HEK293T (cell line): ENCODE measurements at regions not wholly inside any gene's neighbourhood (a gene's known extent, or its start where the extent isn't known, plus 50 kb on each side); places are given as distances from the start of the nearest gene placed in this dataset.

ENCODE experiments used
- CTCF ChIA-PET: fragments of 350-600 bp; formaldehyde crosslinking; extraction: SDS; loops from one replicate; lab custom pipeline; 2021; ENCODE audit warnings: antibody characterized with exemption, inconsistent platforms; lab: Yijun Ruan, JAX
- POLR2A ChIA-PET: fragments of 350-600 bp; formaldehyde crosslinking; extraction: SDS; loops from one replicate; lab custom pipeline; 2020; ENCODE audit warnings: antibody characterized with exemption, inconsistent platforms; lab: Yijun Ruan, JAX
- DNase-seq: peaks from one replicate; pipeline ENCODE4 v3.0.0; 2012; ENCODE audit warnings: mixed read lengths; ENCODE audit errors: extremely low spot score
- ARNT ChIP-seq: fragments of 450-650 bp; IDR thresholded peaks from 2 replicates; pipeline ENCODE4 v1.6.1; 2017; ENCODE audit warnings: mild to moderate bottlenecking
- BHLHE40 ChIP-seq: fragments of 450-650 bp; IDR thresholded peaks from 2 replicates; pipeline ENCODE4 v1.6.1; 2016; ENCODE audit warnings: mild to moderate bottlenecking, moderate library complexity, borderline replicate concordance
- CTBP1 ChIP-seq: fragments of 450-650 bp; IDR thresholded peaks from 2 replicates; pipeline ENCODE4 v1.6.1; 2016; ENCODE audit warnings: borderline replicate concordance
- ELF4 ChIP-seq: fragments of 450-650 bp; IDR thresholded peaks from 2 replicates; pipeline ENCODE4 v1.6.1; 2017; ENCODE audit warnings: antibody characterized with exemption
- FOXA1 ChIP-seq: fragments of 450-650 bp; IDR thresholded peaks from 2 replicates; pipeline ENCODE4 v1.6.1; 2016; ENCODE audit warnings: mild to moderate bottlenecking
- FOXK2 ChIP-seq: fragments of 450-650 bp; IDR thresholded peaks from 2 replicates; pipeline ENCODE4 v1.6.1; 2016; ENCODE audit warnings: mild to moderate bottlenecking
- FOXM1 ChIP-seq: fragments of 450-650 bp; IDR thresholded peaks from 2 replicates; pipeline ENCODE4 v1.6.1; 2017; ENCODE audit warnings: mild to moderate bottlenecking, borderline replicate concordance
- HDGF ChIP-seq: fragments of 450-650 bp; IDR thresholded peaks from 2 replicates; pipeline ENCODE4 v1.6.1; 2017; ENCODE audit warnings: antibody characterized with exemption, borderline replicate concordance
- L3MBTL2 ChIP-seq: fragments of 450-650 bp; conservative IDR thresholded peaks from 2 replicates; pipeline ENCODE4 v1.6.1; 2016; ENCODE audit warnings: mild to moderate bottlenecking
- LEF1 ChIP-seq: fragments of 450-650 bp; IDR thresholded peaks from 2 replicates; pipeline ENCODE4 v1.6.1; 2017; ENCODE audit warnings: mild to moderate bottlenecking, borderline replicate concordance
- NFRKB ChIP-seq: fragments of 450-650 bp; IDR thresholded peaks from 2 replicates; pipeline ENCODE4 v1.6.1; 2016; ENCODE audit warnings: mild to moderate bottlenecking, moderate library complexity
- SP1 ChIP-seq: fragments of 450-650 bp; IDR thresholded peaks from 2 replicates; pipeline ENCODE4 v1.6.1; 2017
- SUZ12 ChIP-seq: fragments of 450-650 bp; IDR thresholded peaks from 2 replicates; pipeline ENCODE4 v1.6.1; 2016; ENCODE audit warnings: mild to moderate bottlenecking
- TARDBP ChIP-seq: fragments of 450-650 bp; IDR thresholded peaks from 2 replicates; pipeline ENCODE4 v1.6.1; 2016
- ZNF384 ChIP-seq: fragments of 450-650 bp; IDR thresholded peaks from 2 replicates; pipeline ENCODE4 v1.6.1; 2016
- TF ChIP-seq, protein P1 (sequence below): fragments of 450-650 bp; IDR thresholded peaks from 2 replicates; pipeline ENCODE4 v1.6.1; 2016

DNA sequence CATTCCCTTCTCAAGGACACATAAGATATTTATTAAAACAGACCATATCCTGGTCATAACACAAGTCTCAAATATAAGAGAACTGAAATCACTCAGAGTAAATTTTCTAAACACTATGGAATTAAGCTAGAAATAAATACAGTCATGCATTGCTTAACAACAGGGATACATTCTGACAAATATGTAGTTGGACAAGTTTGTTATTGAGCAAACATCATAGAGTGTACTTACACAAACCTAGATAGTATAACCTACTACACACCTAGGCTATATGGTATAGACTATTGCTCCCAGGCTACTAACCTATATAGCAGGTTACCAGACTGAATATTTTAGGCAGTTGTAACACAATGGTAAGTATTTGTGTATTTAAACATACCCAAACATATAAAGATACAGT lies 104.0 kb downstream of the MIS18A start:
- CTCF ChIA-PET = no interaction called here
- TF ChIP-seq L3MBTL2 = no peak
- TF ChIP-seq BHLHE40 = no peak
- DNase-seq = no peak
- POLR2A ChIA-PET = no interaction called here

DNA sequence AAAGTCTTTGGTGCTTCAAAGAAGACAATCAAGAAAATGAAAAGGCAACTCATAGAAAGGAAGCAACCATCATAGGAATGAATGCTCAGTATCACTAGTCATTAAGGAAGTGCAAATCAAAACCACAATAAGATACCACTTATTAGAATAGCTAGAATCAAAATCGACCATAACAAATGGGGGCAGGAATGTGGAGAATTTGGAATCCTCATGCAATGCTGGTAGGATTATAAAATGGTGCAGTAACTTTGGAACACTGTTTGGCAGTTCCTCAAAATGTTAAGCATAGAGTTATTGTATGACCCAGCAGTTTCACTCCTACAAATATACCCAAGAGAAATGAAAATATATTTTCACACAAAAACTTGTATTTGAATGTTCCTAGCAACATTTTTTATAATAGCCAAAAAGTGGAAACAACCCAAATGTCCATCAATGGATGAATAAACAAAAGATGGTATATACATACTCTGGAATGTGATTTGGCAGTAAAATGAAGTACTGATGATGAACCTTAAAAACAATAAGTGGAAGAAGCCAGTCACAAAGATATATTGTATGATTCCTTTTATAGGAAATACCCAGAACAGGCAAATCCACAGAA lies 105.6 kb downstream of the MIS18A start:
- TF ChIP-seq FOXM1 (no peak), TARDBP (no peak), FOXA1 (no peak), ARNT (no peak), LEF1 (no peak), HDGF (no peak), CTBP1 (no peak), ELF4 (no peak), FOXK2 (no peak), SUZ12 (no peak), ZNF384 (no peak)
- ChIA-PET CTCF (no interaction called here), POLR2A (no interaction called here)
- no peak for DNase-seq

DNA sequence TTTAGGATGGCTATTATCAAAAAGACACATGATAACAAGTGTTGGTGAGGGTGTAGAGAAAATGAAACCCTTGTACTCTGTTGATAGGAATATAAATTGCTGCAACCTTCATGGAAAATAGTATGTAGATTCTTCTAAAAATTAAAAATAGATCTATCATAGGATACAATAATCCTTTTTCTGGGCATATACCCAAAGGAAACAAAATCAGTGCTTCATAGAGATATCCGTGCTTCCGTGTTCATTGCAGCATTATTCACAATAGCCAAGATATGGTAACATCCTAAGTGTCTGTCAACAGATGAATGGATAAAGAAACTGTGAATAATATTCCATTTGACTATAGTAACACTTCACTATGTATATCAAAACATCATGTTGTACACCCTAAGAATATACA lies 106.7 kb downstream of the MIS18A start:
- DNase-seq = no peak
- TF ChIP-seq HDGF (no peak), CTBP1 (no peak), ARNT (no peak), L3MBTL2 (no peak), SP1 (no peak), FOXM1 (no peak), NFRKB (no peak), ELF4 (no peak), TARDBP (no peak), FOXA1 (no peak)
- CTCF ChIA-PET = no interaction called here
- POLR2A ChIA-PET = no interaction called here

DNA sequence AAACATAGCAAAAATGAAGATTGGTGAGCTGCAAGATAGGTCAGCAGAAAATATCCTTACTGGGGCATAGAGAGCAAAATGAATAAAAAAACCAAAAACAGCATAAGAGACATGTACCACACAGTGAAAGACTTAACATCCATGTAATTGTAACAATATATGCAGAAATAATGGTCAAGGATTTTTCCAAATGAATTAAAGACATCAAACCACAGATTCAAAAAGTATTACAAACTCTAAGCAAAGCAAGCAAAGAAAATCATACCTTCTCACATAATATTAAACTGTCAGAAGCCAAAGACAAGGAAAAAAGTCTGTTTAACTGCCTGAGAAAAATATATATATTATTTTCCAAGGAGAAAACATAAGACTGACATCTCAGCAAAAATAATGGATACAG lies 111.3 kb downstream of the MIS18A start:
- DNase-seq = no peak
- ChIA-PET CTCF (no interaction called here), POLR2A (no interaction called here)
- no peak for TF ChIP-seq CTBP1
- no peak for TF ChIP-seq BHLHE40
- TF ChIP-seq SP1 = no peak
- TF ChIP-seq ARNT = no peak
- no peak for TF ChIP-seq TARDBP
- TF ChIP-seq SUZ12 = no peak
- no peak for TF ChIP-seq L3MBTL2
- TF ChIP-seq FOXA1 = no peak
- TF ChIP-seq FOXM1 = no peak
- no peak for TF ChIP-seq HDGF
- TF ChIP-seq FOXK2 = no peak
- TF ChIP-seq, protein P1, sequence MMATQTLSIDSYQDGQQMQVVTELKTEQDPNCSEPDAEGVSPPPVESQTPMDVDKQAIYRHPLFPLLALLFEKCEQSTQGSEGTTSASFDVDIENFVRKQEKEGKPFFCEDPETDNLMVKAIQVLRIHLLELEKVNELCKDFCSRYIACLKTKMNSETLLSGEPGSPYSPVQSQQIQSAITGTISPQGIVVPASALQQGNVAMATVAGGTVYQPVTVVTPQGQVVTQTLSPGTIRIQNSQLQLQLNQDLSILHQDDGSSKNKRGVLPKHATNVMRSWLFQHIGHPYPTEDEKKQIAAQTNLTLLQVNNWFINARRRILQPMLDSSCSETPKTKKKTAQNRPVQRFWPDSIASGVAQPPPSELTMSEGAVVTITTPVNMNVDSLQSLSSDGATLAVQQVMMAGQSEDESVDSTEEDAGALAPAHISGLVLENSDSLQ = no peak

DNA sequence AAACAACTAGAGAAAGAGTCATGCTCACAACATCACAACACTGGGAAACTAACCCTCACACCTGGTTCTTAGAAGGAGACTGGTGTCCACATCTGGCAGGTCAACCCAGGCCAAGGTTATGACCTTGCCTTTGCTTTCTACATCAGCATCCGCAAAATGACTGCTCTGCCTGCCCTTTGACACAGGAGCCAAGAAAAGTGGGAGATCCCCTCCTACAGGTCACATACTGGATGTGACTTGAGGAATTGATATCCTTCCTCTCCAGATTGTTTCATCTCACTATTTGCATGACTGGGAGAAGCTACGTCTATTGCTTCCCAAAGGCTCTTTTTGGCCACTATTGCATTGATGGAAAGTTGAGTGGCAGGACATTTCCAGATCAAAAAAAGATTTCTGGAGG lies 115.5 kb downstream of the MIS18A start:
- no peak for DNase-seq
- CTCF ChIA-PET = interaction anchor here (1.0 kb wide), 1 partner anchor 298 kb away, joined by 3 read pairs; no protein-coding TSS in a partner anchor
- TF ChIP-seq ARNT = no peak
- no peak for TF ChIP-seq CTBP1
- POLR2A ChIA-PET = no interaction called here

DNA sequence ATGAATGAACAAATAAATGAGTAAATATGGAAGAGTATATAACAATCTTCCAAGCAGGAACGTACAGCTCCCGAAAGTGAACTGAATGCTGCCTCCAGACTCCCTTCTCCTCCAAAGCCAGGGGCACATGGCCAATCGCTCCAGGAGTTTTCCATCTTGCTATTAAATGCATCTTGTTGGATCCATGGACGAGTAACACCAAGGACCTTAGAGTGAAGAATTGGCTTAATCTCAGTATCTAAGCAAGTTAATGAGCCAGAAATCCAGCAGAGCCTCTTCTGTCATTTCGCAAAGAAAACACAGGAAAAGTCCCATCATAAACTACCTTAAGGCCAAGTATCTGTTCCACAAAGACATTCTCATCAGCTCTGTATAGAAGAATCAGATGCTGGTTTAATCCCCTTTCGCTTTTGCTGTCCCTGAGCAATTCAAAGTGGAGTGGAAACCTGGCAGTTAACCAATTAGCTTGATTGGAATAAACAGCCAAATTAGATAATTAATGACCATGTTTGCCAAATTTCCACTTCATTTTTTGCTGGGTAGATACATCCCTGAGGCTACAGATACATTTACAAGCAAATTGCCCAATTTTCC lies 116.0 kb downstream of the MIS18A start:
- TF ChIP-seq L3MBTL2 (no peak), SUZ12 (no peak), FOXM1 (no peak), CTBP1 (no peak), HDGF (no peak), ZNF384 (no peak), ARNT (no peak), NFRKB (no peak), SP1 (no peak), FOXK2 (no peak), TARDBP (no peak), ELF4 (no peak), FOXA1 (no peak), LEF1 (no peak)
- DNase-seq = no peak
- CTCF ChIA-PET = interaction anchor here (1.0 kb wide), 1 partner anchor 297 kb away, joined by 3 read pairs; no protein-coding TSS in a partner anchor
- POLR2A ChIA-PET = no interaction called here

DNA sequence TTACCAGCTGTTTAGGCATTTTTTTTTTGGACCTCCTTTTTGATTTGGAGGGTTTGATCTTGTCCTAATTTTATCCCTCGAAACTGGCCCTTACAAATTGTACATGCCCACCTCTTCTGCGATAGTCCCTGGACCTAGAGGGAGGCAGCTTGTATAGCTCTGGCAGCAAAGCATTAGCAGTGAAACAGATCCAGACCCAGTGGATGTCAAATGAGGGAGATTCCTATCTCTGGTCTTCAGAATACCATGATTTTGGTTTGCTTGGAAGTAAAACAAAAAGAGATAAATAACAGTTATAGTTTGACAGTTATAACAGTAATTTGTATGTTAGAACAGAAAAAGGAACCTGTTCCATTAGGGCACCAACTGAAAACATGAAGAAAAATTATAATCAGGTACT lies 123.6 kb downstream of the MIS18A start:
- ChIA-PET CTCF (no interaction called here), POLR2A (no interaction called here)
- no peak for TF ChIP-seq CTBP1
- TF ChIP-seq HDGF = no peak
- TF ChIP-seq ELF4 = no peak
- no peak for TF ChIP-seq FOXA1
- no peak for TF ChIP-seq L3MBTL2
- no peak for TF ChIP-seq FOXK2
- TF ChIP-seq ZNF384 = no peak
- TF ChIP-seq SUZ12 = no peak
- TF ChIP-seq ARNT = no peak
- no peak for TF ChIP-seq SP1
- no peak for TF ChIP-seq NFRKB
- no peak for TF ChIP-seq FOXM1
- TF ChIP-seq TARDBP = no peak
- TF ChIP-seq, protein P1 = no peak
- no peak for TF ChIP-seq LEF1
- TF ChIP-seq BHLHE40 = no peak
- no peak for DNase-seq
